Panc1 (cell line): ENCODE measurements at regions not wholly inside any gene's neighbourhood (a gene's known extent, or its start where the extent isn't known, plus 50 kb on each side); places are given as distances from the start of the nearest gene placed in this dataset.

ENCODE experiments used
- POLR2AphosphoS5 ChIP-seq: IDR thresholded peaks from 2 replicates; pipeline ENCODE4 v1.6.1; 2012; ENCODE audit warnings: mild to moderate bottlenecking, low read depth, low read length, moderate library complexity
- SIN3A ChIP-seq: IDR thresholded peaks from 2 replicates; pipeline ENCODE4 v1.6.1; 2012; ENCODE audit warnings: low read depth, mild to moderate bottlenecking, low read length, moderate library complexity, borderline replicate concordance; ENCODE audit not compliant: insufficient read depth
- TF ChIP-seq, protein P1 (sequence below): fragments of 450-650 bp; IDR thresholded peaks from 2 replicates; pipeline ENCODE4 v1.5.1; 2017; ENCODE audit warnings: mild to moderate bottlenecking

DNA sequence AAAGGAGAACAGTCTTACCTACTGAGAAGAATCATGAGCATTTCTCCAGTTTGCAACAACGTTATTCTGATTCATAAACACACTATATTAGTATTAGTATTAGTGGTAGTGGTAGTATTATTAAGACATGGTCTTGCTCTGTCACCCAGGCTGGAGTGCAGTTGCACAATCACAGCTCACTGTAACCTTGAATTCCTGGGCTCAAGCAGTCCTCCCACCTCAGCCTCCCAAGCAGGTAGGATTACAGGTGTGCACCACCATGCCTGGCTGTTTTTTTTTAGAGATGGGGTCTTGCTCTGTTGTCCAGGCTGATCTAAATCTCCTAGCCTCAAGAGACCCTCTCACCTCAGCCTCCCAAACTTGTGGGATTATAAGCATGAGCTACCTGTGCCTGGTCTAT is 363.5 kb downstream of the SAMD5 start:
- TF ChIP-seq, protein P1, sequence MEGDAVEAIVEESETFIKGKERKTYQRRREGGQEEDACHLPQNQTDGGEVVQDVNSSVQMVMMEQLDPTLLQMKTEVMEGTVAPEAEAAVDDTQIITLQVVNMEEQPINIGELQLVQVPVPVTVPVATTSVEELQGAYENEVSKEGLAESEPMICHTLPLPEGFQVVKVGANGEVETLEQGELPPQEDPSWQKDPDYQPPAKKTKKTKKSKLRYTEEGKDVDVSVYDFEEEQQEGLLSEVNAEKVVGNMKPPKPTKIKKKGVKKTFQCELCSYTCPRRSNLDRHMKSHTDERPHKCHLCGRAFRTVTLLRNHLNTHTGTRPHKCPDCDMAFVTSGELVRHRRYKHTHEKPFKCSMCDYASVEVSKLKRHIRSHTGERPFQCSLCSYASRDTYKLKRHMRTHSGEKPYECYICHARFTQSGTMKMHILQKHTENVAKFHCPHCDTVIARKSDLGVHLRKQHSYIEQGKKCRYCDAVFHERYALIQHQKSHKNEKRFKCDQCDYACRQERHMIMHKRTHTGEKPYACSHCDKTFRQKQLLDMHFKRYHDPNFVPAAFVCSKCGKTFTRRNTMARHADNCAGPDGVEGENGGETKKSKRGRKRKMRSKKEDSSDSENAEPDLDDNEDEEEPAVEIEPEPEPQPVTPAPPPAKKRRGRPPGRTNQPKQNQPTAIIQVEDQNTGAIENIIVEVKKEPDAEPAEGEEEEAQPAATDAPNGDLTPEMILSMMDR: no peak
- TF ChIP-seq POLR2AphosphoS5: no peak
- no peak for TF ChIP-seq SIN3A
